ENCODE measurements at regions not wholly inside any gene's neighbourhood (a gene's known extent, or its start where the extent isn't known, plus 50 kb on each side); places are given as distances from the start of the nearest gene placed in this dataset.

DNA sequence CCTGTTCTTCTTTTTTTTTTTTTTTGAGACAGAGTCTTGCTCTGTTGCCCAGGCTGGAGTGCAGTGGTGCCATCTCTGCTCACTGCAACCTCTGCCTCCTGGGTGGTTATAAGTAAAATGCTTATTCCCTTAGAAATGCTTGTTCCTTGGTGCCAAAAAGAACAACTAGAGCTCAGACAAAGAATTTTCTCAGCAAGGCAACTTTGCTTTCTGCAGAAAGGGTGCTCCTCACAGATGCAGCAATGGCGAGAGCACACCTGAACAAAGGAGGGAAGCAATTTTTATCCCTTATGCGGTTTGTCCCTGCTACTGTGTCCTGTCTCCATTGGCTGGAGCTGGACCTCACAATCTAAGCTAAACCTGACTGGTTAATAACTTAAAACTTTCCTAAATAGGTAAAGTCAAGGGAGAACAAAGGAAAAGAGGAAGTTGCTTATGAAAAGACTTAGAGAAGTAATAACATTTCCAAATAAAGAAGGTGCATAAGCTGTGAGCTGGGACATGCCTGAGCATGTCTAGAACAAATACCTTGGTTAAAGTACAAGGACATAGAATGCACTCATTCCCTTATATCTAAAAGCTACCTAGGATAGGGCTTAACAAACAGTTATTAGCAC is 90.0 kb upstream of the PRR5 start:
- Histone ChIP-seq H2BK120ac (ENCODE audit: low read depth, low read length) (no peak overlapping the region), H3K4me3 (ENCODE audit: insufficient read depth, low read depth, low read length) (no peak overlapping the region), H3K27me3 (ENCODE audit: control insufficient read depth, insufficient read depth, low read length) (peaks cover 7% of the 10 kb centered on the region; the same call in 1 of the 2 replicates), H3K9ac (ENCODE audit: low read depth, low read length) (no peak overlapping the region), H3K9me1 (ENCODE audit: insufficient read depth, low read length) (peaks cover under 1% of the 10 kb centered on the region; the same call in 1 of the 2 replicates), H3K27ac (ENCODE audit: insufficient read depth, low read length) (no peak overlapping the region), H2AFZ (replicated peaks; ENCODE audit: low read length, poor library complexity) (no peak overlapping the region), H3K36me3 (ENCODE audit: control insufficient read depth, insufficient read depth, low read length) (no peaks in the 10 kb centered on the region), H3K18ac (ENCODE audit: low read depth, low read length) (no peak overlapping the region), H3K4ac (ENCODE audit: low read depth, low read length) (no peak overlapping the region), H4K91ac (ENCODE audit: insufficient read depth, low read depth, low read length) (no peak overlapping the region), H3K4me2 (ENCODE audit: low read depth, low read length) (no peak overlapping the region), H2AK9ac (replicated peaks; ENCODE audit: low read depth, low read length, poor library complexity) (no peak overlapping the region), H2AK5ac (ENCODE audit: low read depth, low read length) (no peak overlapping the region), H3K79me1 (ENCODE audit: low read depth in 1 of 2, low read length in 2 of 2) (no peaks in the 10 kb centered on the region), H3K56ac (ENCODE audit: extremely low read depth, insufficient read depth, low read length) (no peak overlapping the region), H3K4me1 (ENCODE audit: control insufficient read depth, insufficient read depth, low read length) (no peaks in the 10 kb centered on the region), H3K14ac (replicated peaks; ENCODE audit: low read depth, low read length) (no peak overlapping the region), H3K9me3 (ENCODE audit: control insufficient read depth, insufficient read depth, low read length) (peaks cover 30% of the 10 kb centered on the region), H2BK15ac (ENCODE audit: low read depth, low read length) (no peak overlapping the region), H3K23ac (ENCODE audit: low read depth, low read length) (no peak overlapping the region), H4K20me1 (ENCODE audit: insufficient read depth, low read length) (no peaks in the 10 kb centered on the region), H2BK5ac (ENCODE audit: low read depth, low read length, poor library complexity, severe bottlenecking) (no peak overlapping the region), H4K8ac (ENCODE audit: low read depth in 2 of 2, low read length in 2 of 2) (no peak overlapping the region), H2BK20ac (ENCODE audit: low read depth, low read length) (no peak overlapping the region), H4K5ac (ENCODE audit: low read depth, low read length) (no peak overlapping the region)
- DNase-seq, result no peak
- in situ Hi-C loops (cut with MboI; ENCODE audit: low sequenced_read_pairs), result no loop called here
- no peak for ATAC-seq (ENCODE audit: low read depth)
- TF ChIP-seq CHD1 (IDR thresholded peaks at IDR 0.05; ENCODE audit: low read depth, low read length), result no peak
- TF ChIP-seq RCOR1 (IDR thresholded peaks at IDR 0.05; ENCODE audit: insufficient replicate concordance, low read length), result peak; percentile 48
- no peak for TF ChIP-seq RFX5 (IDR thresholded peaks at IDR 0.05; ENCODE audit: low read depth, low read length)
- TF ChIP-seq, protein P1, sequence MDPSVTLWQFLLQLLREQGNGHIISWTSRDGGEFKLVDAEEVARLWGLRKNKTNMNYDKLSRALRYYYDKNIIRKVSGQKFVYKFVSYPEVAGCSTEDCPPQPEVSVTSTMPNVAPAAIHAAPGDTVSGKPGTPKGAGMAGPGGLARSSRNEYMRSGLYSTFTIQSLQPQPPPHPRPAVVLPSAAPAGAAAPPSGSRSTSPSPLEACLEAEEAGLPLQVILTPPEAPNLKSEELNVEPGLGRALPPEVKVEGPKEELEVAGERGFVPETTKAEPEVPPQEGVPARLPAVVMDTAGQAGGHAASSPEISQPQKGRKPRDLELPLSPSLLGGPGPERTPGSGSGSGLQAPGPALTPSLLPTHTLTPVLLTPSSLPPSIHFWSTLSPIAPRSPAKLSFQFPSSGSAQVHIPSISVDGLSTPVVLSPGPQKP (IDR thresholded peaks at IDR 0.05; ENCODE audit: borderline replicate concordance, low read depth, low read length), result no peak
- TF ChIP-seq MAZ (IDR thresholded peaks at IDR 0.05; ENCODE audit: borderline replicate concordance, low read depth, low read length), result no peak
- TF ChIP-seq MXI1 (IDR thresholded peaks at IDR 0.05; ENCODE audit: borderline replicate concordance, low read depth, low read length), result no peak
- intact Hi-C loops (cut with micrococcal nuclease), result no loop called here
- CTCF ChIA-PET, result interaction anchor here (0.6 kb wide), 1 partner anchor 467 kb away, joined by 3 read pairs; no protein-coding TSS in a partner anchor
- dilution Hi-C loops (cut with HindIII; ENCODE audit: low sequenced_read_pairs, unreplicated experiment), result no loop called here
- POLR2A ChIA-PET (ENCODE audit: unreplicated experiment), result no interaction called here
- no CpG with 5 or more reads among the region's 2 CpGs for WGBS, 2 experiments (ENCODE audit: extremely low coverage in 2 of 2, insufficient read length in 1 of 2)
- BruUV-seq (replicated peaks), result no TSS peak
